Adrenal gland (tissue), 9 donors: ENCODE measurements at regions not wholly inside any gene's neighbourhood (a gene's known extent, or its start where the extent isn't known, plus 50 kb on each side); places are given as distances from the start of the nearest gene placed in this dataset.

ENCODE experiments used
- DNase-seq, 7 donors: peaks; one replicate each; pipeline ENCODE4 v3.0.0-alpha.2; 2019 to 2020
- H3K27ac ChIP-seq, 5 donors: fragments of 200-600 bp; sonication (generic) in 4 of 5; 1 replicate in 3 of 5; 2 replicates in 2 of 5; pipeline versions ENCODE4 v1.5.1 to v1.8.0; 2016 to 2020; ENCODE audit warnings: mild to moderate bottlenecking in 1 of 5
- H3K27me3 ChIP-seq: fragments of 200-600 bp; 2 replicates; pipeline ENCODE4 v1.8.0; 2021
- H3K36me3 ChIP-seq, 2 donors: fragments of 200-600 bp; replicated peaks in 1 of 2; 1 replicate in 1 of 2; 2 replicates in 1 of 2; pipeline versions ENCODE4 v1.5.1 to v1.8.0; 2018 to 2022
- H3K4me1 ChIP-seq, 2 donors: fragments of 200-600 bp; replicated peaks in 1 of 2; 1 replicate in 1 of 2; 2 replicates in 1 of 2; pipeline versions ENCODE4 v1.5.1 to v1.8.0; 2018 to 2021
- H3K4me3 ChIP-seq, 4 donors: fragments of 200-600 bp; sonication (generic) in 3 of 4; one replicate each; pipeline ENCODE4 v1.5.1; 2016 to 2018
- H3K9me3 ChIP-seq, 3 donors: fragments of 200-600 bp; sonication (generic) in 1 of 3; replicated peaks in 1 of 3; 1 replicate in 2 of 3; 2 replicates in 1 of 3; pipeline versions ENCODE4 v1.5.1 to v1.8.0; 2016 to 2021
- CTCF ChIP-seq, 6 experiments: fragments of 450-650 bp in 4 of 6; fragments of 200-600 bp in 2 of 6; sonication (generic) in 1 of 6; IDR thresholded peaks; 1 replicate in 5 of 6; 2 replicates in 1 of 6; pipeline versions ENCODE4 v1.5.1 to v1.8.0; 2016 to 2021; ENCODE audit warnings: antibody characterized with exemption in 6 of 6, mild to moderate bottlenecking in 2 of 6, moderate library complexity in 1 of 6
- POLR2A ChIP-seq, 2 donors: fragments of 450-650 bp; IDR thresholded peaks; one replicate each; pipeline ENCODE4 v1.6.1; 2017; ENCODE audit warnings: antibody characterized with exemption in 2 of 2, mild to moderate bottlenecking in 2 of 2, moderate library complexity in 1 of 2
- WGBS, 4 donors: extraction: QIAGEN DNeasy Blood & Tissue Kit in 2 of 4; methylation state at CpG; one replicate each; pipeline versions ENCODE4 v1.1.5 to v1.1.7; 2013 to 2017; 5-methylcytosine and 5-hydroxymethylcytosine counted together
- intact Hi-C, 2 donors: fragments of 100-400 bp; cut with DNase I; formaldehyde crosslinking; loops; one replicate each; pipeline versions ENCODE4 v1.14.1 to v1.15.0; 2022 to 2023
- donor health status: healthy with polysubstance abuse.
- donor health status: Bipolar disorder and iron deficiency.
- donor health status: DM: yes; HTN: yes; CAD: no.
- donor health status: DM: no; HTN: no; CAD: no.
- donor health status: DM: no; HTN: no; CAD: no.

- H3K4me1 ChIP-seq = no peaks in the 10 kb centered on the region
- H3K27me3 ChIP-seq = no peaks in the 10 kb centered on the region
- intact Hi-C loops = no loop called here
- 78 to 88% (median 82%) methylated on average over 7 of the region's 7 CpGs for WGBS, 4 donors
- H3K36me3 ChIP-seq = no peaks in the 10 kb centered on the region
- H3K9me3 ChIP-seq = no peaks in the 10 kb centered on the region
- TF ChIP-seq CTCF (IDR thresholded peaks at IDR 0.05) (no peak), POLR2A (IDR thresholded peaks at IDR 0.05) (no peak)
- H3K4me3 ChIP-seq = no peak overlapping the region
- no peak for DNase-seq
- H3K27ac ChIP-seq = no peak overlapping the region
Observed at GRCh38 chr7:67781841-67782240, 785.2 kb downstream of the TYW1 start.

GRCh38 chr7:67786021-67786420 lies 789.4 kb downstream of the TYW1 start:
- Histone ChIP-seq H3K27ac (no peak overlapping the region), H3K4me3 (no peak overlapping the region), H3K4me1 (no peaks in the 10 kb centered on the region), H3K27me3 (no peaks in the 10 kb centered on the region), H3K36me3 (no peaks in the 10 kb centered on the region), H3K9me3 (no peaks in the 10 kb centered on the region)
- TF ChIP-seq CTCF (IDR thresholded peaks at IDR 0.05) (no peak), POLR2A (IDR thresholded peaks at IDR 0.05) (no peak)
- intact Hi-C loops = no loop called here
- no peak for DNase-seq
- WGBS, 4 donors = 92 to 98% (median 94%) methylated on average over 4 to 6 of the region's 6 CpGs

- no peaks in the 10 kb centered on the region for H3K4me1 ChIP-seq
- peak; percentile 14 to 53 (median 35) for TF ChIP-seq CTCF (IDR thresholded peaks at IDR 0.05)
- no peak for TF ChIP-seq POLR2A (IDR thresholded peaks at IDR 0.05)
- no peaks in the 10 kb centered on the region for H3K36me3 ChIP-seq
- no peak overlapping the region for H3K4me3 ChIP-seq
- DNase-seq = peak; percentile 5 to 62 (median 18)
- no peaks in the 10 kb centered on the region for H3K9me3 ChIP-seq
- 47 to 60% (median 51%) methylated on average over 11 of the region's 11 CpGs for WGBS, 4 donors
- H3K27me3 ChIP-seq = no peaks in the 10 kb centered on the region
- no peak overlapping the region for H3K27ac ChIP-seq
- intact Hi-C loops = no loop called here
Observed at GRCh38 chr7:67788669-67789068, 792.0 kb downstream of the TYW1 start.

GRCh38 chr7:67791918-67792317 lies 795.3 kb downstream of the TYW1 start:
- no peaks in the 10 kb centered on the region for H3K36me3 ChIP-seq
- TF ChIP-seq CTCF (IDR thresholded peaks at IDR 0.05) (no peak), POLR2A (IDR thresholded peaks at IDR 0.05) (no peak)
- no peaks in the 10 kb centered on the region for H3K4me1 ChIP-seq
- H3K4me3 ChIP-seq = no peak overlapping the region
- 79 to 85% (median 82%) methylated on average over 3 of the region's 3 CpGs for WGBS, 4 donors
- no peak for DNase-seq
- no peaks in the 10 kb centered on the region for H3K27me3 ChIP-seq
- H3K9me3 ChIP-seq = no peaks in the 10 kb centered on the region
- intact Hi-C loops = no loop called here
- H3K27ac ChIP-seq = no peak overlapping the region
